HCT116 (cell line): ENCODE measurements at regions not wholly inside any gene's neighbourhood (a gene's known extent, or its start where the extent isn't known, plus 50 kb on each side); places are given as distances from the start of the nearest gene placed in this dataset.

Experiments used
- ATAC-seq: fragments of 200-7000 bp; cut with Tn5 transposase; 2 replicates; pipeline ENCODE4 v1.9.1; 2020; ENCODE audit warnings: mild to moderate bottlenecking, moderate library complexity
- BruUV-seq: library from RNA; stranded (reverse); fragments of 400-500 nt; replicated peaks from 2 replicates; lab custom pipeline; 2021; lab: Mats Ljungman, UMichigan
- CTCF ChIA-PET: fragments of 300-600 bp; sonication (Branson Sonifier 250); formaldehyde crosslinking; loops from one replicate; lab custom pipeline; 2021; ENCODE audit warnings: antibody characterized with exemption; lab: Charles Lee
- POLR2A ChIA-PET: fragments of 300-600, 350-600 bp; sonication (Branson Sonifier 250); formaldehyde crosslinking; loops from one replicate; lab custom pipeline; 2021; ENCODE audit warnings: antibody characterized with exemption; lab: Charles Lee
- RAD21 ChIA-PET, 2 experiments: fragments of 300-600 bp; sonication (Branson Sonifier 250); formaldehyde crosslinking; loops; one replicate each; lab custom pipeline; 2023; ENCODE audit warnings: low total read pairs in 2 of 2; ENCODE audit not compliant: uncharacterized antibody in 2 of 2, unreplicated experiment in 2 of 2, low non-redundant PET in 1 of 2; lab: Charles Lee
- DNase-seq: peaks from one replicate; pipeline ENCODE4 v3.0.0-alpha.2; 2010; ENCODE audit warnings: low read depth, low spot score
- H2AFZ ChIP-seq: fragments of 200-600 bp; shearing (Covaris generic), sonication (generic); 2 replicates; pipeline ENCODE4 v1.6.1; 2017; ENCODE audit warnings: low read depth, mixed run types, mixed read lengths, antibody characterized with exemption, low read length; ENCODE audit not compliant: poor library complexity, severe bottlenecking
- H3K27ac ChIP-seq: 2 replicates; pipeline ENCODE4 v1.5.1; 2012; ENCODE audit warnings: low read depth, low read length
- H3K27me3 ChIP-seq: fragments of 200-600 bp; sonication (generic); 2 replicates; pipeline ENCODE4 v1.6.1; 2016; ENCODE audit warnings: mixed run types, low read length, mixed read lengths; ENCODE audit not compliant: insufficient read depth
- H3K36me3 ChIP-seq, 2 experiments: fragments of 200-500 bp in 1 of 2; fragments of 200-600 bp in 1 of 2; sonication (Bioruptor generic) in 1 of 2; sonication (generic) in 1 of 2; 2 replicates each; pipeline versions ENCODE4 v1.5.1 to v1.6.1; 2014 to 2016; ENCODE audit warnings: low read length in 2 of 2, inconsistent platforms in 1 of 2, mixed read lengths in 1 of 2, mixed run types in 1 of 2; ENCODE audit not compliant: insufficient read depth in 2 of 2, control insufficient read depth in 1 of 2
- H3K4me1 ChIP-seq, 2 experiments: fragments of 200-600 bp in 1 of 2; sonication (generic) in 1 of 2; 2 replicates each; pipeline versions ENCODE4 v1.5.1 to v1.6.1; 2012 to 2017; ENCODE audit warnings: low read length in 2 of 2, inconsistent platforms in 1 of 2, mild to moderate bottlenecking in 1 of 2, mixed read lengths in 1 of 2, mixed run types in 1 of 2, moderate library complexity in 1 of 2; ENCODE audit not compliant: insufficient read depth in 2 of 2, control insufficient read depth in 1 of 2
- H3K4me2 ChIP-seq: fragments of 200-600 bp; sonication (generic); 2 replicates; pipeline ENCODE4 v1.6.1; 2017; ENCODE audit warnings: mixed run types, low read length, mixed read lengths
- H3K4me3 ChIP-seq, 2 experiments: fragments of 200-600 bp in 1 of 2; sonication (generic) in 1 of 2; replicated peaks in 1 of 2; 2 replicates each; pipeline ENCODE4 v1.5.1; 2011 to 2016; ENCODE audit warnings: low read length in 2 of 2, control low read depth in 1 of 2, low read depth in 1 of 2, mild to moderate bottlenecking in 1 of 2, mixed read lengths in 1 of 2, mixed run types in 1 of 2
- H3K79me2 ChIP-seq: fragments of 200-600 bp; sonication (generic); 2 replicates; pipeline ENCODE4 v1.6.1; 2017; ENCODE audit warnings: mild to moderate bottlenecking, mixed run types, low read length, moderate library complexity, mixed read lengths; ENCODE audit not compliant: insufficient read depth
- H3K9ac ChIP-seq: fragments of 200-600 bp; sonication (generic); 2 replicates; pipeline ENCODE4 v1.6.1; 2016; ENCODE audit warnings: low read length, mixed read lengths
- H3K9me2 ChIP-seq: fragments of 200-600 bp; sonication (generic), shearing (Covaris generic); 2 replicates; pipeline ENCODE4 v1.6.1; 2017; ENCODE audit warnings: mixed run types, mild to moderate bottlenecking, moderate library complexity; ENCODE audit not compliant: insufficient read depth
- H3K9me3 ChIP-seq, 2 experiments: fragments of 200-500 bp in 1 of 2; fragments of 200-600 bp in 1 of 2; sonication (Bioruptor generic) in 1 of 2; sonication (generic) in 1 of 2; 2 replicates each; pipeline ENCODE4 v1.6.1; 2014 to 2017; ENCODE audit warnings: low read length in 2 of 2, mixed read lengths in 2 of 2, inconsistent platforms in 1 of 2, low read depth in 1 of 2, mild to moderate bottlenecking in 1 of 2, mixed run types in 1 of 2, moderate library complexity in 1 of 2; ENCODE audit not compliant: control insufficient read depth in 1 of 2, insufficient read depth in 1 of 2
- H4K20me1 ChIP-seq: fragments of 200-600 bp; sonication (generic), shearing (Covaris generic); 2 replicates; pipeline ENCODE4 v1.6.1; 2017; ENCODE audit warnings: mixed run types, mild to moderate bottlenecking, moderate library complexity; ENCODE audit not compliant: insufficient read depth
- EGR1 ChIP-seq: IDR thresholded peaks from 2 replicates; pipeline ENCODE4 v1.6.1; 2012; ENCODE audit warnings: low read depth
- ELF1 ChIP-seq: IDR thresholded peaks from 2 replicates; pipeline ENCODE4 v1.6.1; 2012; ENCODE audit warnings: low read depth, borderline replicate concordance
- FOSL1 ChIP-seq: IDR thresholded peaks from 2 replicates; pipeline ENCODE4 v1.6.1; 2012; ENCODE audit warnings: low read depth
- JUND ChIP-seq: IDR thresholded peaks from 2 replicates; pipeline ENCODE4 v1.6.1; 2012
- SP1 ChIP-seq: IDR thresholded peaks from 2 replicates; pipeline ENCODE4 v1.6.1; 2012; ENCODE audit warnings: low read depth
- ZFX ChIP-seq: fragments of 450-650 bp; IDR thresholded peaks from 2 replicates; pipeline ENCODE4 v1.6.1; 2017
- ZNF274 ChIP-seq: fragments of 200-500 bp; sonication (Bioruptor generic); IDR thresholded peaks from 2 replicates; pipeline ENCODE4 v1.6.1; 2014; ENCODE audit warnings: mild to moderate bottlenecking, low read depth, low read length, inconsistent platforms
- intact Hi-C: fragments of 100-400 bp; cut with micrococcal nuclease; formaldehyde crosslinking; loops from 2 replicates; pipeline ENCODE4 v1.10.0; 2022
- TF ChIP-seq, protein P1 (sequence below): IDR thresholded peaks from 2 replicates; pipeline ENCODE4 v1.6.1; 2011; ENCODE audit warnings: mild to moderate bottlenecking, low read length, moderate library complexity; ENCODE audit not compliant: insufficient replicate concordance; ENCODE audit errors: extremely low read depth
- TF ChIP-seq, protein P2 (sequence below), 3 experiments: fragments of 200-600 bp in 1 of 3; sonication (generic) in 1 of 3; IDR thresholded peaks in 2 of 3; conservative IDR thresholded peaks in 1 of 3; 2 replicates each; pipeline ENCODE4 v1.5.1; 2012 to 2017; ENCODE audit warnings: low read depth in 2 of 3, low read length in 2 of 3, antibody characterized with exemption in 1 of 3, borderline replicate concordance in 1 of 3, control low read depth in 1 of 3, mild to moderate bottlenecking in 1 of 3, mixed read lengths in 1 of 3, mixed run types in 1 of 3, moderate library complexity in 1 of 3; ENCODE audit not compliant: insufficient read depth in 1 of 3

DNA sequence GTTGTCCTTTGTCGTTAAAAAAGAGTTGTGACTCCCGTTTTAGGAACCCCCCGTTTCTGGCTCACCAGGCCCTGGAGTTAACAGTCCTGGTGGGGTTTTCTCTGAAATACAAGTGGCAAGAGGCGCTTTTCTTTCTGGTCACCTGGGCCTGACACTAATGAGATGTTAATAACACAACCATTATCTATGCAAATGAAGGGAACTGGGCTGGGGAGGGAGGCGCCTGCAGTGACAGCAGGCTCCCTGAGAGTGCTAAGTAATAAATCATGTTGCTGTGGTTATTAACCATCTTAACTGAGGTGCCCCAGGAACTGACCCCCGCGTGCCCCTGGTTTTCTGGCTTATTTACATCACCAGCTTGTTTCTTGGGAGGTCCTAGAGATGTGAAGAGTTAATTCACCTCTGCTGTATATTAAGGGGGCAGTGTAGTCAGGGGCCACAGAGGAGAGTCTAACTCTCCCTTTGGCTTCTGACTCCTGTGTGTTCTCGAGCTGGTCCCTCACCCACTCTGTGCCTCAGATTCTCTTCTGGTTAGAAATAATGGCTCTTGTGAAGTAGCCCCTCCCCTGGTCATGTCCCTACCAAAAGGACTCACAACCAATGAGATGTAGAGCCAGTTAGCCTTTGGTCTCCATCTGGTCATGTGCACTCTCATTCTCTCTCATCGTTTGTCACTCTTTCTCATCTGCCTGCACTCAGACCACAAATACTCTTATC is 276.6 kb upstream of the CADM1 start:
- Histone ChIP-seq H3K27ac (no peak overlapping the region), H3K9ac (no peak overlapping the region), H3K27me3 (no peaks in the 10 kb centered on the region), H3K9me3 (peaks cover 0 to 3% of the 10 kb centered on the region in 2 experiments; a peak in 2 of 4 replicates), H3K4me1 (no peaks in the 10 kb centered on the region), H3K4me3 (no peak overlapping the region), H4K20me1 (no peaks in the 10 kb centered on the region), H3K36me3 (no peaks in the 10 kb centered on the region), H3K9me2 (no peaks in the 10 kb centered on the region), H3K79me2 (no peaks in the 10 kb centered on the region), H3K4me2 (no peak overlapping the region), H2AFZ (no peak overlapping the region)
- ChIA-PET POLR2A (no interaction called here), RAD21 (no interaction called here), CTCF (no interaction called here)
- no peak for TF ChIP-seq SP1
- no peak for TF ChIP-seq ZFX
- no peak for TF ChIP-seq JUND
- TF ChIP-seq, protein P1, sequence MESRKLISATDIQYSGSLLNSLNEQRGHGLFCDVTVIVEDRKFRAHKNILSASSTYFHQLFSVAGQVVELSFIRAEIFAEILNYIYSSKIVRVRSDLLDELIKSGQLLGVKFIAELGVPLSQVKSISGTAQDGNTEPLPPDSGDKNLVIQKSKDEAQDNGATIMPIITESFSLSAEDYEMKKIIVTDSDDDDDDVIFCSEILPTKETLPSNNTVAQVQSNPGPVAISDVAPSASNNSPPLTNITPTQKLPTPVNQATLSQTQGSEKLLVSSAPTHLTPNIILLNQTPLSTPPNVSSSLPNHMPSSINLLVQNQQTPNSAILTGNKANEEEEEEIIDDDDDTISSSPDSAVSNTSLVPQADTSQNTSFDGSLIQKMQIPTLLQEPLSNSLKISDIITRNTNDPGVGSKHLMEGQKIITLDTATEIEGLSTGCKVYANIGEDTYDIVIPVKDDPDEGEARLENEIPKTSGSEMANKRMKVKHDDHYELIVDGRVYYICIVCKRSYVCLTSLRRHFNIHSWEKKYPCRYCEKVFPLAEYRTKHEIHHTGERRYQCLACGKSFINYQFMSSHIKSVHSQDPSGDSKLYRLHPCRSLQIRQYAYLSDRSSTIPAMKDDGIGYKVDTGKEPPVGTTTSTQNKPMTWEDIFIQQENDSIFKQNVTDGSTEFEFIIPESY = no peak
- TF ChIP-seq ZNF274 = no peak
- TF ChIP-seq FOSL1 = no peak
- TF ChIP-seq, protein P2, sequence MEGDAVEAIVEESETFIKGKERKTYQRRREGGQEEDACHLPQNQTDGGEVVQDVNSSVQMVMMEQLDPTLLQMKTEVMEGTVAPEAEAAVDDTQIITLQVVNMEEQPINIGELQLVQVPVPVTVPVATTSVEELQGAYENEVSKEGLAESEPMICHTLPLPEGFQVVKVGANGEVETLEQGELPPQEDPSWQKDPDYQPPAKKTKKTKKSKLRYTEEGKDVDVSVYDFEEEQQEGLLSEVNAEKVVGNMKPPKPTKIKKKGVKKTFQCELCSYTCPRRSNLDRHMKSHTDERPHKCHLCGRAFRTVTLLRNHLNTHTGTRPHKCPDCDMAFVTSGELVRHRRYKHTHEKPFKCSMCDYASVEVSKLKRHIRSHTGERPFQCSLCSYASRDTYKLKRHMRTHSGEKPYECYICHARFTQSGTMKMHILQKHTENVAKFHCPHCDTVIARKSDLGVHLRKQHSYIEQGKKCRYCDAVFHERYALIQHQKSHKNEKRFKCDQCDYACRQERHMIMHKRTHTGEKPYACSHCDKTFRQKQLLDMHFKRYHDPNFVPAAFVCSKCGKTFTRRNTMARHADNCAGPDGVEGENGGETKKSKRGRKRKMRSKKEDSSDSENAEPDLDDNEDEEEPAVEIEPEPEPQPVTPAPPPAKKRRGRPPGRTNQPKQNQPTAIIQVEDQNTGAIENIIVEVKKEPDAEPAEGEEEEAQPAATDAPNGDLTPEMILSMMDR (IDR thresholded peaks at IDR 0.05 in 2 of 3, conservative IDR thresholded peaks at IDR 0.05 in 1 of 3; ENCODE audit: borderline replicate concordance in 1 of 3, insufficient read depth in 1 of 3, low read depth in 2 of 3, low read length in 2 of 3) = no peak
- TF ChIP-seq EGR1 = no peak
- TF ChIP-seq ELF1 = no peak
- DNase-seq = no peak
- intact Hi-C loops = no loop called here
- no peak for ATAC-seq
- no TSS peak for BruUV-seq
